ENCODE measurements at regions not wholly inside any gene's neighbourhood (a gene's known extent, or its start where the extent isn't known, plus 50 kb on each side); places are given as distances from the start of the nearest gene placed in this dataset.

DNA sequence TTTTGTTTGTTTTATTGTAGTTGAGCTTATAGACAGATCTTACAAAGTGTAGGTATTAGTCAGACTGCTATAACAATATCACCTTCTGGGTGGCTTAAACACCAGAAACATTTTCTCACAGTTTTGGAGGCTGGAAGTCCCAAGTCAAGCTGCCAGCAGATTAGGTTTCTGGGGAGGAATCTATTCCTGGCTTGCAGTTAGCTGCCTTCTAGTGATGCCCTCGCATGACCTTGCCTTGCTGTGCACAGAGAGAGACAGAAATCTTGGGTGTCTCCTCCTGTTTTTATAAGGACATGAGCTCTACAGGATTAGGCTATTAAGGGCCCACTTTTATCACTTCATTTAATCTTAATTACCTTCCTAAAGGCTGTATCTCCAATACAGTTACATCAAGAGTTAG, 1635.2 kb downstream of the FAM181B start:
- ChIA-PET POLR2A (ENCODE audit: unreplicated experiment) (no interaction called here), CTCF (no interaction called here)
- H3K4me3 ChIP-seq (ENCODE audit: low read length): no peak overlapping the region
- no peak overlapping the region for H3K9ac ChIP-seq (ENCODE audit: low read length)
- intact Hi-C loops (cut with micrococcal nuclease): no loop called here
- H3K27me3 ChIP-seq (ENCODE audit: low read length): no peaks in the 10 kb centered on the region
- no peaks in the 10 kb centered on the region for H3F3A ChIP-seq (ENCODE audit: low read length, unreplicated experiment)
- H3K9me2 ChIP-seq (replicated peaks; ENCODE audit: low read length): no peaks in the 10 kb centered on the region
- BruUV-seq (replicated peaks): no TSS peak
- H3K4me1 ChIP-seq (ENCODE audit: insufficient read depth, low read length): no peaks in the 10 kb centered on the region
- no peaks in the 10 kb centered on the region for H3K36me3 ChIP-seq (ENCODE audit: low read depth, low read length)
- ATAC-seq (no peak), DNase-seq (no peak)
- H3K4me2 ChIP-seq (ENCODE audit: low read length): no peak overlapping the region
- no peak overlapping the region for H2AFZ ChIP-seq (ENCODE audit: low read length)
- no peaks in the 10 kb centered on the region for H3K79me2 ChIP-seq (ENCODE audit: low read length)
- TF ChIP-seq, protein P1, sequence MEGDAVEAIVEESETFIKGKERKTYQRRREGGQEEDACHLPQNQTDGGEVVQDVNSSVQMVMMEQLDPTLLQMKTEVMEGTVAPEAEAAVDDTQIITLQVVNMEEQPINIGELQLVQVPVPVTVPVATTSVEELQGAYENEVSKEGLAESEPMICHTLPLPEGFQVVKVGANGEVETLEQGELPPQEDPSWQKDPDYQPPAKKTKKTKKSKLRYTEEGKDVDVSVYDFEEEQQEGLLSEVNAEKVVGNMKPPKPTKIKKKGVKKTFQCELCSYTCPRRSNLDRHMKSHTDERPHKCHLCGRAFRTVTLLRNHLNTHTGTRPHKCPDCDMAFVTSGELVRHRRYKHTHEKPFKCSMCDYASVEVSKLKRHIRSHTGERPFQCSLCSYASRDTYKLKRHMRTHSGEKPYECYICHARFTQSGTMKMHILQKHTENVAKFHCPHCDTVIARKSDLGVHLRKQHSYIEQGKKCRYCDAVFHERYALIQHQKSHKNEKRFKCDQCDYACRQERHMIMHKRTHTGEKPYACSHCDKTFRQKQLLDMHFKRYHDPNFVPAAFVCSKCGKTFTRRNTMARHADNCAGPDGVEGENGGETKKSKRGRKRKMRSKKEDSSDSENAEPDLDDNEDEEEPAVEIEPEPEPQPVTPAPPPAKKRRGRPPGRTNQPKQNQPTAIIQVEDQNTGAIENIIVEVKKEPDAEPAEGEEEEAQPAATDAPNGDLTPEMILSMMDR (conservative IDR thresholded peaks at IDR 0.05; ENCODE audit: low read depth, low read length): no peak
- TF ChIP-seq EZH2phosphoT487 (IDR thresholded peaks at IDR 0.05; ENCODE audit: borderline replicate concordance, low read length) (no peak), EZH2 (IDR thresholded peaks at IDR 0.05; ENCODE audit: low read length, unreplicated experiment) (no peak)
- no peak overlapping the region for H3K27ac ChIP-seq (ENCODE audit: low read length)
- H4K20me1 ChIP-seq (ENCODE audit: low read length): no peaks in the 10 kb centered on the region
- no peaks in the 10 kb centered on the region for H3K9me3 ChIP-seq (ENCODE audit: low read length)

GRCh38 chr11:81092522-81092921, 1641.1 kb downstream of the FAM181B start:
- Histone ChIP-seq H2AFZ (ENCODE audit: low read length) (no peak overlapping the region), H3F3A (ENCODE audit: low read length, unreplicated experiment) (no peaks in the 10 kb centered on the region), H3K4me1 (ENCODE audit: insufficient read depth, low read length) (no peaks in the 10 kb centered on the region), H3K27me3 (ENCODE audit: low read length) (no peaks in the 10 kb centered on the region), H3K9ac (ENCODE audit: low read length) (no peak overlapping the region), H3K4me2 (ENCODE audit: low read length) (no peak overlapping the region), H3K4me3 (ENCODE audit: low read length) (no peak overlapping the region), H3K9me2 (replicated peaks; ENCODE audit: low read length) (no peaks in the 10 kb centered on the region), H3K79me2 (ENCODE audit: low read length) (no peaks in the 10 kb centered on the region), H3K36me3 (ENCODE audit: low read depth, low read length) (no peaks in the 10 kb centered on the region), H3K27ac (ENCODE audit: low read length) (no peak overlapping the region), H4K20me1 (ENCODE audit: low read length) (no peaks in the 10 kb centered on the region), H3K9me3 (ENCODE audit: low read length) (peaks cover 6% of the 10 kb centered on the region; the same call in 1 of the 2 replicates)
- DNase-seq (no peak), ATAC-seq (no peak)
- BruUV-seq (replicated peaks): no TSS peak
- CTCF ChIA-PET: no interaction called here
- POLR2A ChIA-PET (ENCODE audit: unreplicated experiment): no interaction called here
- intact Hi-C loops (cut with micrococcal nuclease): no loop called here
- TF ChIP-seq EZH2phosphoT487 (IDR thresholded peaks at IDR 0.05; ENCODE audit: borderline replicate concordance, low read length): no peak
- TF ChIP-seq EZH2 (IDR thresholded peaks at IDR 0.05; ENCODE audit: low read length, unreplicated experiment): no peak
- TF ChIP-seq, protein P1 (conservative IDR thresholded peaks at IDR 0.05; ENCODE audit: low read depth, low read length): no peak

DNA sequence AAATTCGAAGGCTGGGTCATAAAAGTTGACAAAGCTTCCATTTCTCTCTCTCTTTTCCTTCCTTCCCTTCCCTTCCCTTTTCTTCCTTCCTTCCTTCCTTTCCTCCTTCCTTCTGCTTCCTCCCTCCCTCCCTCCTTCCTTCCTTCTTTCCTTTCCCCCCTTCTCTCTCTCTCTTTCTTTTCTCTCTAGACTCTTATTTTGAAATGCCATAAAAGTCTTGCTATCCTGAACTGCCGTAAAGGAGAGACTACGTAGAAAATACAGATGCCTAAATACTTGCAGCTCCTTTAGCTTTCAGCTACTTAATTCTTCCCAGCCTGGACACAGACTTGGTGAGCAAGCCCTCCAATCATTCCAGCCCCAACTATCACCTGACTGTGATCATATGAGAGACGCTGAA, 1644.4 kb downstream of the FAM181B start:
- Histone ChIP-seq H3K4me1 (ENCODE audit: insufficient read depth, low read length) (no peaks in the 10 kb centered on the region), H3K36me3 (ENCODE audit: low read depth, low read length) (no peaks in the 10 kb centered on the region), H3K4me2 (ENCODE audit: low read length) (no peak overlapping the region), H3K9me2 (replicated peaks; ENCODE audit: low read length) (no peaks in the 10 kb centered on the region), H3K27ac (ENCODE audit: low read length) (no peak overlapping the region), H4K20me1 (ENCODE audit: low read length) (no peaks in the 10 kb centered on the region), H3K4me3 (ENCODE audit: low read length) (no peak overlapping the region), H3F3A (ENCODE audit: low read length, unreplicated experiment) (no peaks in the 10 kb centered on the region), H3K9me3 (ENCODE audit: low read length) (peaks cover 11% of the 10 kb centered on the region; the same call in 1 of the 2 replicates), H3K27me3 (ENCODE audit: low read length) (no peaks in the 10 kb centered on the region), H3K9ac (ENCODE audit: low read length) (no peak overlapping the region), H2AFZ (ENCODE audit: low read length) (no peak overlapping the region), H3K79me2 (ENCODE audit: low read length) (no peaks in the 10 kb centered on the region)
- ATAC-seq: no peak
- intact Hi-C loops (cut with micrococcal nuclease): no loop called here
- ChIA-PET POLR2A (ENCODE audit: unreplicated experiment) (no interaction called here), CTCF (no interaction called here)
- no peak for DNase-seq
- TF ChIP-seq EZH2 (IDR thresholded peaks at IDR 0.05; ENCODE audit: low read length, unreplicated experiment) (no peak), EZH2phosphoT487 (IDR thresholded peaks at IDR 0.05; ENCODE audit: borderline replicate concordance, low read length) (no peak)
- TF ChIP-seq, protein P1 (conservative IDR thresholded peaks at IDR 0.05; ENCODE audit: low read depth, low read length): no peak
- no TSS peak for BruUV-seq (replicated peaks)

Data from PC-3 (cell line).